ENCODE measurements at regions not wholly inside any gene's neighbourhood (a gene's known extent, or its start where the extent isn't known, plus 50 kb on each side); places are given as distances from the start of the nearest gene placed in this dataset.

DNA sequence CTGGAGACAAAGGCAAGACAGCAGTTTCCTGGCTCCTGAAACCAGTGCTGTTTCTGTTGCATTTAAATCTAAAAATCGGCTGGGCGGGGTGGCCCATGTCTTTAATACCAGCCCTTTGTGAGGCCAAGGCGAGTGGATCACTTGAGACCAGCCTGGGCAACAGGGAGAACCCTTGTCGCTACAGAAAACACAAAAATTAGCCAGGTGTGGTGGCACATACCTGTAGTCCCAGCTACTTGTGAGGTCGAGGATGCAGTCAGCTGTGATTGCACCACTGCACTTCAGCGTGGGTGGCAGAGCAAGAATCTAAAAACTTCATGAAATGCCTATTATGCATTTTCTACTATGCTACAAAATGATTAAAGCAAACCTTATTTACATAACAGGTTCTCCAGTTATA, 205.4 kb upstream of the ITM2A start:
- no peak overlapping the region for H3K27ac Mint-ChIP-seq
- Histone ChIP-seq H3K4me2 (no peak overlapping the region), H3K27me3 (no peaks in the 10 kb centered on the region), H3F3A (ENCODE audit: low read depth) (no peaks in the 10 kb centered on the region), H3K79me2 (ENCODE audit: low read depth) (no peaks in the 10 kb centered on the region), H4K20me1 (ENCODE audit: low read depth) (no peaks in the 10 kb centered on the region), H3K4me1 (no peaks in the 10 kb centered on the region), H2AFZ (replicated peaks) (no peak overlapping the region), H3K4me3 (no peak overlapping the region), H3K9ac (no peak overlapping the region), H3K27ac (no peak overlapping the region), H3K36me3 (no peaks in the 10 kb centered on the region), H3K9me3 (ENCODE audit: low read depth) (no peaks in the 10 kb centered on the region)
- DNase-seq (ENCODE audit: low spot score): no peak
- no peak overlapping the region for H3K4me3 Mint-ChIP-seq
- H3K27me3 Mint-ChIP-seq (ENCODE audit: insufficient read depth, low read depth): no peaks in the 10 kb centered on the region
- TF ChIP-seq, protein P1, sequence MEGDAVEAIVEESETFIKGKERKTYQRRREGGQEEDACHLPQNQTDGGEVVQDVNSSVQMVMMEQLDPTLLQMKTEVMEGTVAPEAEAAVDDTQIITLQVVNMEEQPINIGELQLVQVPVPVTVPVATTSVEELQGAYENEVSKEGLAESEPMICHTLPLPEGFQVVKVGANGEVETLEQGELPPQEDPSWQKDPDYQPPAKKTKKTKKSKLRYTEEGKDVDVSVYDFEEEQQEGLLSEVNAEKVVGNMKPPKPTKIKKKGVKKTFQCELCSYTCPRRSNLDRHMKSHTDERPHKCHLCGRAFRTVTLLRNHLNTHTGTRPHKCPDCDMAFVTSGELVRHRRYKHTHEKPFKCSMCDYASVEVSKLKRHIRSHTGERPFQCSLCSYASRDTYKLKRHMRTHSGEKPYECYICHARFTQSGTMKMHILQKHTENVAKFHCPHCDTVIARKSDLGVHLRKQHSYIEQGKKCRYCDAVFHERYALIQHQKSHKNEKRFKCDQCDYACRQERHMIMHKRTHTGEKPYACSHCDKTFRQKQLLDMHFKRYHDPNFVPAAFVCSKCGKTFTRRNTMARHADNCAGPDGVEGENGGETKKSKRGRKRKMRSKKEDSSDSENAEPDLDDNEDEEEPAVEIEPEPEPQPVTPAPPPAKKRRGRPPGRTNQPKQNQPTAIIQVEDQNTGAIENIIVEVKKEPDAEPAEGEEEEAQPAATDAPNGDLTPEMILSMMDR (IDR thresholded peaks at IDR 0.05): no peak
- TF ChIP-seq EZH2phosphoT487 (IDR thresholded peaks at IDR 0.05): no peak
- TF ChIP-seq EZH2 (IDR thresholded peaks at IDR 0.05): no peak
- no peaks in the 10 kb centered on the region for H3K36me3 Mint-ChIP-seq
- no peaks in the 10 kb centered on the region for H3K4me1 Mint-ChIP-seq
- peaks cover 3% of the 10 kb centered on the region for H3K9me3 Mint-ChIP-seq

DNA sequence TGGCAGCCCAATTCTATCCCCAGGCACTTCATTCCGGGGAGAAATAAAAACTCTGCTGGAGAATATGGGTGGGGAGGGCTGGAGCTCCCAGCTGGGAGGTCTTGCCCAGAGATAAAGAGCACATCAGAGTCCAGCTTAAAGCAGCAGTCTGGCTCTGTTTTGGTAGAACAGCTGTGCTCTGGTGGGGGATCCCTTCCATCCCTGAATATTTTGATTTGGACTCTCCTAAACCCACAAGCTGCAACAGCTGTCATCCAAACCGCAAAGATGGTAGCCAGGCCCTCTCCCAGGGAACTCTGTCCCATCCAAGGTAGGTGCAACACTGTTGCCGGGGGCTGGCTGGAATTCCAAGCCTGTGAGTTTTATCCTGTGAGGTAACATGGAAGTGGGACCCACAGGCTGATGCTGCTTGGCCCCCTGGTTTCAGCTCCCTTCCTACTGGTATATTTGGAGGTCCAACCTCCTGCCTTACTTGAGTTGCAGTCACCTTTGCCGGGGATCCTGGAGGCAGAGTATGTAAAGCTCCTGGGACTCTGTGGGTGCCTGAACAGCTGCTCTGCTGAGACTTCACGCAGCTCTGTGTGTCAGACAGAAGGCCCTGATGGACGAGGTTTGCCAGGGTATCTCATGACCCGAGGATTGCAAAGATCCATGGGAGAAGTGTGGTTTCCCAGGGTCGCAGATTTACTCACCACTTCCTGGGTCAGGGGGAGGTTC, 203.5 kb upstream of the ITM2A start:
- Histone ChIP-seq H4K20me1 (ENCODE audit: low read depth) (no peaks in the 10 kb centered on the region), H3K4me3 (no peak overlapping the region), H3K27me3 (no peaks in the 10 kb centered on the region), H3K9me3 (ENCODE audit: low read depth) (no peaks in the 10 kb centered on the region), H3F3A (ENCODE audit: low read depth) (no peaks in the 10 kb centered on the region), H3K4me1 (no peaks in the 10 kb centered on the region), H3K79me2 (ENCODE audit: low read depth) (no peaks in the 10 kb centered on the region), H3K9ac (no peak overlapping the region), H3K4me2 (no peak overlapping the region), H3K27ac (no peak overlapping the region), H3K36me3 (no peaks in the 10 kb centered on the region), H2AFZ (replicated peaks) (no peak overlapping the region)
- H3K27ac Mint-ChIP-seq: no peak overlapping the region
- no peaks in the 10 kb centered on the region for H3K4me1 Mint-ChIP-seq
- no peak overlapping the region for H3K4me3 Mint-ChIP-seq
- H3K27me3 Mint-ChIP-seq (ENCODE audit: insufficient read depth, low read depth): no peaks in the 10 kb centered on the region
- DNase-seq (ENCODE audit: low spot score): no peak
- no peaks in the 10 kb centered on the region for H3K36me3 Mint-ChIP-seq
- H3K9me3 Mint-ChIP-seq: peaks cover 3% of the 10 kb centered on the region
- TF ChIP-seq, protein P1 (IDR thresholded peaks at IDR 0.05): no peak
- TF ChIP-seq EZH2 (IDR thresholded peaks at IDR 0.05): no peak
- TF ChIP-seq EZH2phosphoT487 (IDR thresholded peaks at IDR 0.05): no peak

DNA sequence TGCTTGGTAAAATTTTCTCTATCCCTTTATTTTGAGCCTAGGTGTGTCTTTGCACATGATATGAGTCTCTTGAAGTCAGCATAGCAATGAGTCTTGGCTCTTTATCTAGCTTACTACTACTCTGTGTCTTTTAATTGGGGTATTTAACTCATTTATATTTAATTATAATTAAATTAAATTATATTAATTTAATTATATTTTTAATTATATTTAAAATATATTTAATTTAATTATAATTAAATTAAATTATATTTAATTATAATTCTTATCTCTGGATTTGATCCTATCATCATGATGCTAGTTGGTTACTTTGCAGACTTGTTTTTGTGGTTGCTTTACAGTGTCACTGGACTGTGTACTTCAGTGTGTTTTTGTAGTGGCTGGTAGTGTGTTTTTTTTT, 201.2 kb upstream of the ITM2A start:
- no peaks in the 10 kb centered on the region for H3K36me3 Mint-ChIP-seq
- TF ChIP-seq EZH2 (IDR thresholded peaks at IDR 0.05) (no peak), EZH2phosphoT487 (IDR thresholded peaks at IDR 0.05) (no peak)
- TF ChIP-seq, protein P1 (IDR thresholded peaks at IDR 0.05): no peak
- Histone ChIP-seq H3K9me3 (ENCODE audit: low read depth) (no peaks in the 10 kb centered on the region), H3K79me2 (ENCODE audit: low read depth) (no peaks in the 10 kb centered on the region), H3K36me3 (no peaks in the 10 kb centered on the region), H3F3A (ENCODE audit: low read depth) (no peaks in the 10 kb centered on the region), H3K4me3 (no peak overlapping the region), H3K9ac (no peak overlapping the region), H4K20me1 (ENCODE audit: low read depth) (no peaks in the 10 kb centered on the region), H3K27ac (no peak overlapping the region), H3K27me3 (no peaks in the 10 kb centered on the region), H2AFZ (replicated peaks) (no peak overlapping the region), H3K4me1 (no peaks in the 10 kb centered on the region), H3K4me2 (no peak overlapping the region)
- no peaks in the 10 kb centered on the region for H3K27me3 Mint-ChIP-seq (ENCODE audit: insufficient read depth, low read depth)
- DNase-seq (ENCODE audit: low spot score): no peak
- H3K4me3 Mint-ChIP-seq: no peak overlapping the region
- peaks cover 3% of the 10 kb centered on the region for H3K9me3 Mint-ChIP-seq
- H3K27ac Mint-ChIP-seq: no peak overlapping the region
- no peaks in the 10 kb centered on the region for H3K4me1 Mint-ChIP-seq
